ENCODE measurements at regions not wholly inside any gene's neighbourhood (a gene's known extent, or its start where the extent isn't known, plus 50 kb on each side); places are given as distances from the start of the nearest gene placed in this dataset.

- no peak for DNase-seq
These were observed 430.1 kb upstream of the DAB2 start for GRCh38 chr5:39854771-39855410.

- DNase-seq = no peak
These were observed 425.5 kb upstream of the DAB2 start for GRCh38 chr5:39850291-39850690.

- no peak for DNase-seq
These were observed 421.4 kb upstream of the DAB2 start for GRCh38 chr5:39846144-39846543.

GRCh38 chr5:39843767-39844166, 419.0 kb upstream of the DAB2 start:
- no peak for DNase-seq

GRCh38 chr5:39835371-39835770, 410.6 kb upstream of the DAB2 start:
- DNase-seq = no peak

GRCh38 chr5:39829441-39829840, 404.7 kb upstream of the DAB2 start:
- no peak for DNase-seq

- DNase-seq = no peak
These were observed 401.3 kb upstream of the DAB2 start for GRCh38 chr5:39826051-39826450.

- no peak for DNase-seq
These were observed 400.5 kb upstream of the DAB2 start for GRCh38 chr5:39825301-39825700.

GRCh38 chr5:39822020-39822419, 397.2 kb upstream of the DAB2 start:
- DNase-seq = no peak

- no peak for DNase-seq
These were observed 392.1 kb upstream of the DAB2 start for GRCh38 chr5:39816866-39817265.

- DNase-seq = no peak
These were observed 391.5 kb upstream of the DAB2 start for GRCh38 chr5:39816156-39816845.

GRCh38 chr5:39815711-39816110, 390.9 kb upstream of the DAB2 start:
- no peak for DNase-seq

GRCh38 chr5:39811381-39811780, 386.6 kb upstream of the DAB2 start:
- DNase-seq = no peak

- DNase-seq = no peak
These were observed 383.9 kb upstream of the DAB2 start for GRCh38 chr5:39808656-39809055.

GRCh38 chr5:39801306-39801705, 376.5 kb upstream of the DAB2 start:
- no peak for DNase-seq

GRCh38 chr5:39800042-39800601, 375.3 kb upstream of the DAB2 start:
- no peak for DNase-seq

GRCh38 chr5:39799242-39799641, 374.5 kb upstream of the DAB2 start:
- no peak for DNase-seq

- no peak for DNase-seq
These were observed 369.9 kb upstream of the DAB2 start for GRCh38 chr5:39794513-39795210.

- DNase-seq = no peak
These were observed 360.6 kb upstream of the DAB2 start for GRCh38 chr5:39785410-39785809.

- DNase-seq = no peak
These were observed 359.1 kb upstream of the DAB2 start for GRCh38 chr5:39783756-39784421.

- DNase-seq = no peak
These were observed 355.6 kb upstream of the DAB2 start for GRCh38 chr5:39780347-39780746.

GRCh38 chr5:39779831-39780230, 355.1 kb upstream of the DAB2 start:
- no peak for DNase-seq

- no peak for DNase-seq
These were observed 351.1 kb upstream of the DAB2 start for GRCh38 chr5:39775797-39776365.
